GM18909 (cell line): ENCODE measurements at regions not wholly inside any gene's neighbourhood (a gene's known extent, or its start where the extent isn't known, plus 50 kb on each side); places are given as distances from the start of the nearest gene placed in this dataset.

Experiments
- ATAC-seq: cut with Tn5 transposase; IDR thresholded peaks from one replicate; pipeline ENCODE4 v1.9.1; 2021; ENCODE audit warnings: mild to moderate bottlenecking; ENCODE audit not compliant: unreplicated experiment, poor library complexity

DNA sequence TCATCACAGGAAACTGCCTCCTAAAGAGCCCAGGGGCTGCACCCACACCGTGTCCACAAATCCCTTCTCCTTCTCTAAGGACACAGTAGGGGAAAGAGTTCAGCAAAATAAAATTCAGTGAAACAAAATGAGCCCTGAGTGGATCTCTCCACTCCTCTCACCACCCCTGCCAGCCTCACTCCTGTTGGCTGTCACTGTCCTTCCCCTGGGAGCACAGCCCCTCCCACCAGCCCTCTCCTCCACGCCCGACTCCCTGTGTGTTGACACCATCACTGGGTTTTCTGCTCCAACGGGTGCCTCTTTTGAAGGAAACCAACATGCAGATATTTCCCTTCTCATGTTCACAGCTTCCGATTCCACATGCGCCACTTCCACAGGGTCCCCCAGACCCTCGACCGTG is 356.2 kb downstream of the AJAP1 start:
- no peak for ATAC-seq

DNA sequence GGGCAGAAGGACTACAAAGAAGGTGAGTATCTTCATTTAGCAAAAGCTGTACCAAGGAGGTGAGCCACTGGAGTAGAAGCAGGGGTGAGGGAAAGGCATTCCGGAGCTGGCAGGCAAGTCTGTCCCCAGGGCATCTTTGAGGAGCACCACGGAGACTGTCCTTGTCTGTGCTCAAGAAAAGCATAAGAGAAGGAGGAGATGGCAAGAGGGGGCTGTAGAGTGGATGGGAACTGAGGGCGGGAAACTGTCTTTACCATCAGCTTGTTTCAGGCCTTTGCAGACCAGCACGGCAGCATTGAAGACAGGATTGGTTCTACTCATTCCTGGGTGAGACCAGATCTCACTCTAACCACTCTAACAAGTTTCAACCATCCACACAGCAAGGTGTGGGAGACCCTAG is 355.8 kb downstream of the AJAP1 start:
- no peak for ATAC-seq

- no peak for ATAC-seq
Observed at GRCh38 chr1:5009376-5010065, 355.1 kb downstream of the AJAP1 start.

GRCh38 chr1:5005171-5005570 is 350.8 kb downstream of the AJAP1 start:
- ATAC-seq: no peak

- ATAC-seq: no peak
Observed at GRCh38 chr1:5002676-5003075, 348.3 kb downstream of the AJAP1 start.

GRCh38 chr1:5001466-5001865 is 347.1 kb downstream of the AJAP1 start:
- no peak for ATAC-seq

- ATAC-seq: no peak
Observed at GRCh38 chr1:4986306-4986705, 331.9 kb downstream of the AJAP1 start.

- no peak for ATAC-seq
Observed at GRCh38 chr1:4984841-4985240, 330.4 kb downstream of the AJAP1 start.

GRCh38 chr1:4980211-4980610 is 325.8 kb downstream of the AJAP1 start:
- ATAC-seq: no peak

DNA sequence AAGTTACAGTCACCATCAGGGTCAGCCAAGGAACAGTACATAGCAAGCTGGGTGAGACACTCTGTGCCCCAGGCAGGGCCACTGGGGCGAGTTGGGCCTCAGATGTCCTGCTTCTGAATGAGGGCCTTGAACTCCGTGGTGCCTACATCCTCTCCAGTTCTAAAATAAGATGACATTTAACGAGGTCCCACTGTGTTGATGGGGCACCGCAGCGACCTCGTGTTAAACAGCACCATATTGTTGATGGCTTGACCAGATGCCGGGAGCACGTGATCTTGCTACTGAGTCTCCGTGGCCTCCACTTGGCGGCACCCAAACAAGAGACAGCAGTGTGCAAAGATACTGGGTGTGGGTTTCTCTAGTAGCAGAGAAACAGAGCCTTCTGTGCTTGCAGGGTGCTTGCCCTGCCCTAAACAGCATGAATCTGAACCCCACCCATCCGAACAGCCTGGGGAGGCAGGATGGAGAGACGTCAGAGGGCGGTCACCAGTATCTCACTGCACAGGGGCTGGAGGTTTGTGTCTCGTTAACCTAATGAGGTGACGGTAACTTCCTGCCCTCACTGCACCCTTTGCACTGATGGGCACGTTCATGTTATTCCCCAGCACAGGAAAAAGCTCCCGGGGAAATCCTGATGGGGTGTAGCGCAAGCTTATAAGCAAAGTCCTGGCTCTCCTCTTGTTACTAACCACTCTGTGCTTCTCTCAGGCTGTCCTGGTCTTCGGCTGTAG is 324.4 kb downstream of the AJAP1 start:
- ATAC-seq: no peak

GRCh38 chr1:4977701-4978100 is 323.3 kb downstream of the AJAP1 start:
- ATAC-seq: no peak

DNA sequence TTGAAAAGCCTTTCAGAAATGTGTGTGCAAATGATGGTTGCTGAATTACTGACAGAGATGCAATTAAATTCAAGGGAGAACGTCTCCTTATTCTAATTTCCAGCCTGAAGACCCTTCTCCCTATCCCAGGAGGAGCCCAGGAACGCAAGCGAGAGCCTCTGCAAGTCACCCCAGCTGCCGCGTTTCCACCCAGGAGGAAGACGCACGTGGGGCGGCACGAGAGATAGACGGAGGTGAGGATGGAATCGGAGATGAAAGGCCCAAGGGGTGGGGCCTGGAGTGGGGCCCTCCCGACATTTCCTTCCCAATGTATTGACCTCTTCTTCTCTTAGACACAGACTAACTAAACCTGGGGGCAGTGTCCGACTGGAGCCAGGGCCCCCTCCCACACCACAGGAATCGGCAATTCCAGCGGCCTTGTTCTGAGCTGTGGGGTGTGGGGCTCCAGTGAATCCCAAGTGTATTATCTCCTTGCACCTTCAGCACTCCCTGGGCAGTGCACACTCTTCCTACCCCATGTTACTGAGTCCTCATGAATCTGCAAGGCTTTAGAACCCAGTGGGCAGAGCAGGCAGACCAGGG is 322.5 kb downstream of the AJAP1 start:
- ATAC-seq: no peak

- no peak for ATAC-seq
Observed at GRCh38 chr1:4975856-4976255, 321.4 kb downstream of the AJAP1 start.

- no peak for ATAC-seq
Observed at GRCh38 chr1:4974981-4975685, 320.7 kb downstream of the AJAP1 start.

DNA sequence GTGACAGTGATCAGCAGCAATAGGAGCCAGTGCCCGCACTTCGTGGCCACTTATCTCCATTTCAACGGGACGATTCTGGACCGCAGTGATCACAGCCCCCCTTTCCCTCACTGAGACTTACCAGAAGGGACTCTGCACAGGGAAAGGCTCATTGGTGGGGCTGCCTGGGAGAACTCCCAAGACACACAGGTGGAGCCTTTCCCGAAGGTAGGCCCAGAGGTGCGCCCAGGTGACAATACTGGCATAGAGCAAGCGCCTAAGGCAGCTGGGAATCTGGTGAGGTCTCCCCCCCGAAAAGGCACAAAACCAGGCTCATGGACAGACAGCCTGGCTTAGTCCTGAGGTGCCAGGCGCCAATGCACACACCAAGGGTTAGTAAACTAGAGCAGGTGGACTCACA is 318.9 kb downstream of the AJAP1 start:
- ATAC-seq: no peak

- no peak for ATAC-seq
Observed at GRCh38 chr1:4972761-4973320, 318.4 kb downstream of the AJAP1 start.

DNA sequence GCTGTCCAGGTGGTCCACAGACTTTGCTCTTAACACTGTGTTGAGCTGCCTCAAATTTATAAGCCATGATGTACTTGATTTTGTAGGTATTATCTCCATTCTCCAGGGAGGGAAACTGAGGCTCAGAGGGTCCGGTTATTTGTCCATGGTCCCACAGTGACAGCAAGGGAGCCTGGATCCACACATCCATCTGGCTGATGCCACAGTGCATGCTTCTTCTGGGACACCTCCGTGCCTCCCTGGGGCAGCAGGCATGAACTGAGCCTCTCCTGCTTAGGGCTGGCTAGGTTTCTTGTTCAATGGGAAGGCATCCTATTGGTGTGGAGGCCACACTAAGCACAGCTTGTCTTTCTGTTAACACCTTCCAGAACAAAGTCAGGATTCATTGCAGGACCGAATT is 317.3 kb downstream of the AJAP1 start:
- no peak for ATAC-seq

DNA sequence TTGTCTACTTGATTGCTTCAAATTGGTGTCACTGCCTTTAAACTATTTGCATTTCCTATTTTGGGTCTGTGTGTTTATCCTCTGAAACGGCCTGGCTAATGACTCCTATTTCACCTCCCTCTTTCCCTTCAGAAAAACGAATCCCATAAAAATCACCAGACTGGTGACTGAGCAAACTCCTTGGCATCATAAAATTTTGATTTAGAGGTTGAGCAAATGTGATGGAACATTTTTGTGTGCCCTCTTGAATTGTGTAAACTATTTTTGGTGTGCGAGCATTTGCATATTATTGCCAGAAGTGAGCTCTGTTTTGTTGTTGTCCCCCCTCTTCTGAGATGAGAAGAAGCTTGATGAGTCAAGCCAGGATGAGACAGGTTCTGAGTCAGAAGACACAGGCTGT is 316.1 kb downstream of the AJAP1 start:
- ATAC-seq: no peak

DNA sequence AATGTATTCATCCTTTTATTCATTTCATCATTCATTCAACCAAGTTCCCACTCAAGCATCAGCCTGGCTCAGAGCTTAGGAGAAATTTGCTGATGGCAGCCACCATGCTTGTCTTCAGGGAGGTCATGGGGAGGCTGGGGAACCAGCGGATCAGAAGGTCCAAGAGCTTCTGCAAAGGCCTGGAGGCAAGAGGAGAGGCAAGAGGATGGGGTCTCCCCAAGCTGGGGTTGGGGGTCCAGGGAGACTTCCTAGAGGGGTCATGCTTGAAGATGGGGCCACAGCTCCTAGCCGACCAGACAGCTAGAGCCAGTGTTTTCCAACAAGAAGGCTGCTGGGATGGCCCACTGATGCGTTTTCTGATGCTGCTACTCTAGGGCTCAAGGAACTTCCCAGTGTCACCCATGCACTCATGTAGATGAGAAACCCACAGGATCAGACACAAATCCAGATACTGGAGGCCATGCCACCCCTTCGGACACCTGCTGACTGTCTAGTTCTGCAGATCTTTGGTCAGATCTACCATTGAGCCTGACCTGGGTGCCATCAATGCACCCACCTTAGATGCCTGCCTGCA is 315.2 kb downstream of the AJAP1 start:
- ATAC-seq: no peak

DNA sequence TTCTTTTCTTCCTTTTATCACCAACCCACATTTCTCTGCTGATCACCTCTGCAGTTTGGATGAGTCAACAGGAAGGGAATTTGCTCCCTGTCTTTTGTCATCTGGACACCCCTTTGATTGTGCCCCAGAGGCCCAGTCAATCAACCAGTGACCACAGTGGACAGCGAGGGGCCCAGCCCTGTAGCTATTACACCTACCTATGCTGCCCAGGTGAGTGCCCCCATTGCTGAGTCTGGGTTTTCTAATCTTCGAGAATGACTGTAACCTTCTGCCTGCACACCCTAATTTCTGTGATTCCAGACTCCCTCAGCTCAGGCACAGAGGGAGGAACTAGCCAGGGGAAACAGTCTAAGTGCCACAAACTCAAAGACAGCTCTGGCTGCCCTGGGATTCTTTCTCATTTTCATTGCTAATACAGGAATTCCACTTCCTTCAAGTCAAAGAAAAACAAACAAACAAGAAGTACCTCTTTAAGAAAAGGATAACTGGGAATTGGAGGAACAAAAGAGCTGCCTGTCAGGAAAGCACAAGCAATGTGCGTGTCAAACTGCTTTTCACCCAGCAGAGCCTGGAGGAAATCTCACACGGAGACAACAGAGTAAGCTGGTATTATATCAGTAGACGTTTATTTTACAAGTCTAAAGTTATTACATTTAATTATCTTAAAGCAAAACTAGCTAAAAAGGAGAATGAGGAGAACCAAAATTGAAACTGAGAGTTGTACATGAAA is 311.1 kb downstream of the AJAP1 start:
- no peak for ATAC-seq
